HEK293T (cell line): ENCODE measurements at regions not wholly inside any gene's neighbourhood (a gene's known extent, or its start where the extent isn't known, plus 50 kb on each side); places are given as distances from the start of the nearest gene placed in this dataset.

Experiments
- CTCF ChIA-PET: fragments of 350-600 bp; formaldehyde crosslinking; extraction: SDS; loops from one replicate; lab custom pipeline; 2021; ENCODE audit warnings: antibody characterized with exemption, inconsistent platforms; lab: Yijun Ruan, JAX
- POLR2A ChIA-PET: fragments of 350-600 bp; formaldehyde crosslinking; extraction: SDS; loops from one replicate; lab custom pipeline; 2020; ENCODE audit warnings: antibody characterized with exemption, inconsistent platforms; lab: Yijun Ruan, JAX
- DNase-seq: peaks from one replicate; pipeline ENCODE4 v3.0.0; 2012; ENCODE audit warnings: mixed read lengths; ENCODE audit errors: extremely low spot score
- ARNT ChIP-seq: fragments of 450-650 bp; IDR thresholded peaks from 2 replicates; pipeline ENCODE4 v1.6.1; 2017; ENCODE audit warnings: mild to moderate bottlenecking
- BHLHE40 ChIP-seq: fragments of 450-650 bp; IDR thresholded peaks from 2 replicates; pipeline ENCODE4 v1.6.1; 2016; ENCODE audit warnings: mild to moderate bottlenecking, moderate library complexity, borderline replicate concordance
- CTBP1 ChIP-seq: fragments of 450-650 bp; IDR thresholded peaks from 2 replicates; pipeline ENCODE4 v1.6.1; 2016; ENCODE audit warnings: borderline replicate concordance
- ELF4 ChIP-seq: fragments of 450-650 bp; IDR thresholded peaks from 2 replicates; pipeline ENCODE4 v1.6.1; 2017; ENCODE audit warnings: antibody characterized with exemption
- FOXA1 ChIP-seq: fragments of 450-650 bp; IDR thresholded peaks from 2 replicates; pipeline ENCODE4 v1.6.1; 2016; ENCODE audit warnings: mild to moderate bottlenecking
- FOXK2 ChIP-seq: fragments of 450-650 bp; IDR thresholded peaks from 2 replicates; pipeline ENCODE4 v1.6.1; 2016; ENCODE audit warnings: mild to moderate bottlenecking
- FOXM1 ChIP-seq: fragments of 450-650 bp; IDR thresholded peaks from 2 replicates; pipeline ENCODE4 v1.6.1; 2017; ENCODE audit warnings: mild to moderate bottlenecking, borderline replicate concordance
- HDGF ChIP-seq: fragments of 450-650 bp; IDR thresholded peaks from 2 replicates; pipeline ENCODE4 v1.6.1; 2017; ENCODE audit warnings: antibody characterized with exemption, borderline replicate concordance
- L3MBTL2 ChIP-seq: fragments of 450-650 bp; conservative IDR thresholded peaks from 2 replicates; pipeline ENCODE4 v1.6.1; 2016; ENCODE audit warnings: mild to moderate bottlenecking
- LEF1 ChIP-seq: fragments of 450-650 bp; IDR thresholded peaks from 2 replicates; pipeline ENCODE4 v1.6.1; 2017; ENCODE audit warnings: mild to moderate bottlenecking, borderline replicate concordance
- NFRKB ChIP-seq: fragments of 450-650 bp; IDR thresholded peaks from 2 replicates; pipeline ENCODE4 v1.6.1; 2016; ENCODE audit warnings: mild to moderate bottlenecking, moderate library complexity
- PKNOX1 ChIP-seq: fragments of 450-650 bp; IDR thresholded peaks from 2 replicates; pipeline ENCODE4 v1.6.1; 2016
- SP1 ChIP-seq: fragments of 450-650 bp; IDR thresholded peaks from 2 replicates; pipeline ENCODE4 v1.6.1; 2017
- SUZ12 ChIP-seq: fragments of 450-650 bp; IDR thresholded peaks from 2 replicates; pipeline ENCODE4 v1.6.1; 2016; ENCODE audit warnings: mild to moderate bottlenecking
- TARDBP ChIP-seq: fragments of 450-650 bp; IDR thresholded peaks from 2 replicates; pipeline ENCODE4 v1.6.1; 2016
- ZNF384 ChIP-seq: fragments of 450-650 bp; IDR thresholded peaks from 2 replicates; pipeline ENCODE4 v1.6.1; 2016

- CTCF ChIA-PET: no interaction called here
- POLR2A ChIA-PET: no interaction called here
- TF ChIP-seq BHLHE40: no peak
- TF ChIP-seq SUZ12: no peak
- no peak for TF ChIP-seq FOXM1
- no peak for TF ChIP-seq CTBP1
- no peak for TF ChIP-seq ELF4
- no peak for TF ChIP-seq ARNT
- no peak for TF ChIP-seq LEF1
- no peak for TF ChIP-seq HDGF
- TF ChIP-seq PKNOX1: no peak
- TF ChIP-seq NFRKB: no peak
- no peak for TF ChIP-seq L3MBTL2
- no peak for TF ChIP-seq FOXK2
- no peak for TF ChIP-seq FOXA1
- no peak for TF ChIP-seq TARDBP
- DNase-seq: no peak
Measured at GRCh38 chr11:13875643-13876042, 86.9 kb upstream of the SPON1 start.

DNA sequence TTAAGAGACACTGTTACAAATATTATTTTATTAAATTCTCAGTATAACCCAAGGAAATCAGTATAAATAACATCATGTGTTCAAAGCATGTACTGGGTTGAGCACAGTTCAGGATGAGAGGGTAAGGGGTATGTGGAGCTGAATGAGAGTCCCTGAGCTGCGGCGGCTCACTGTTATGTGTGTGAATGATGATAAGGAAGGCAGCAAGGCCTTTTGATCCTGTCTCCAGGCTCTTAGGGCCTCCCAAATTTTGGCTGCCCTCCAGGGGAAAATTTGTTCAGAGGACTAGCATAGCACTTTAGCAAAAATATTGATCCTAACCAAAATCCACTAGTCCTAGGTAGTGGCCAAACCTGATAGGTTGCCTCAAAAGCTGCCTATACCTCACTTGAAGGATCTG, 86.1 kb upstream of the SPON1 start:
- TF ChIP-seq CTBP1: no peak
- TF ChIP-seq L3MBTL2: no peak
- TF ChIP-seq ELF4: no peak
- no peak for TF ChIP-seq FOXK2
- TF ChIP-seq ARNT: no peak
- TF ChIP-seq PKNOX1: no peak
- TF ChIP-seq NFRKB: no peak
- no peak for TF ChIP-seq ZNF384
- TF ChIP-seq LEF1: no peak
- no peak for TF ChIP-seq SUZ12
- TF ChIP-seq FOXA1: no peak
- no peak for TF ChIP-seq BHLHE40
- no peak for TF ChIP-seq FOXM1
- TF ChIP-seq SP1: no peak
- TF ChIP-seq HDGF: no peak
- TF ChIP-seq TARDBP: no peak
- CTCF ChIA-PET: interaction anchor here (0.6 kb wide), 1 partner anchor 104 kb away, joined by 3 read pairs; no protein-coding TSS in a partner anchor
- POLR2A ChIA-PET: no interaction called here
- DNase-seq: no peak

- CTCF ChIA-PET: no interaction called here
Measured at GRCh38 chr11:13878077-13878476, 84.4 kb upstream of the SPON1 start.

GRCh38 chr11:13880634-13881033, 81.9 kb upstream of the SPON1 start:
- ChIA-PET CTCF (no interaction called here), POLR2A (no interaction called here)
- TF ChIP-seq SP1: no peak
- no peak for TF ChIP-seq L3MBTL2
- TF ChIP-seq NFRKB: no peak
- TF ChIP-seq LEF1: no peak
- no peak for TF ChIP-seq TARDBP
- no peak for TF ChIP-seq FOXA1
- no peak for TF ChIP-seq FOXM1
- TF ChIP-seq ARNT: no peak
- TF ChIP-seq ELF4: no peak
- no peak for DNase-seq

More at GRCh38 chr11:13878077-13878476, 84.4 kb upstream of the SPON1 start:
- TF ChIP-seq FOXM1 (no peak), TARDBP (no peak), FOXA1 (no peak), BHLHE40 (no peak), ELF4 (no peak), SP1 (no peak), CTBP1 (no peak), NFRKB (no peak), PKNOX1 (no peak), FOXK2 (no peak), HDGF (no peak), ARNT (no peak), ZNF384 (no peak), L3MBTL2 (no peak)
- POLR2A ChIA-PET: no interaction called here
- no peak for DNase-seq

DNA sequence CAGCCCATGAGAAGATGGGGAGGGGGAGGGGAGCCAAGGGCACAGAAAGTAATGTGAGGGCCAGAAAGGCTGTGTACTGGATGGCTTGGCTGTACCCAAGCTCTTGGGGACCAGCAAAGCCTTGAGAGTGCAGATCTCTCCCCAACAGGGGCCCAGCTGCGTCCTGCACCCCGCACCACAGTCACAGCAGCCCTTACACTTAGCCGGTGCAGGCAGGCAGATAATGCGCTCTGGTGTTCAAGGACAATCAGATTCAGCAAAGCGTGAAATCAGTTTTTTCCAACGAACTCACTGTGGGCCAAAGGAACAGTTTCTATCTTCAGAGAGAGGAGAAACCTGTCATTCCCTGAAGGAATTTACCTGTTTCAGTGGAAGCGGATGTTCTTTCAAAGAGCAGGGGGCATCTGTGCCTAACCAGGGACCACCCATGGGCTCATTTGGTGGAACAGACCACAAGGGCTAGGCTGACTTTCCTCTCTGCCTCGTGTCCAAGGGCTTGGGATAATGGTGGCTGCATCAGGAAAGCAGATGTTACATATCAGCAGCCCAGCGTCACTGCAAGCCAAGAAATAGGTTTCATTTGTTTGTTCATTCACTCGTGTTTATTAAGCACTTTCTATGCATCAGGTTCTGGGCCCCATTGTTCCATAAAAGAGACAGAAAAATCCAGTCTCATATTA, 81.2 kb upstream of the SPON1 start:
- DNase-seq: no peak
- ChIA-PET POLR2A (no interaction called here), CTCF (no interaction called here)
- TF ChIP-seq L3MBTL2: no peak
- no peak for TF ChIP-seq SUZ12
- no peak for TF ChIP-seq NFRKB
- TF ChIP-seq BHLHE40: no peak
- TF ChIP-seq ARNT: no peak
- TF ChIP-seq SP1: no peak
- no peak for TF ChIP-seq FOXM1
- no peak for TF ChIP-seq LEF1
- no peak for TF ChIP-seq ELF4
- no peak for TF ChIP-seq ZNF384
- TF ChIP-seq PKNOX1: no peak
- no peak for TF ChIP-seq FOXK2
- TF ChIP-seq FOXA1: no peak
- TF ChIP-seq HDGF: no peak
- no peak for TF ChIP-seq CTBP1
- no peak for TF ChIP-seq TARDBP
